Cardiac muscle cell (in vitro differentiated cells and primary cell): ENCODE measurements at regions not wholly inside any gene's neighbourhood (a gene's known extent, or its start where the extent isn't known, plus 50 kb on each side); places are given as distances from the start of the nearest gene placed in this dataset.

Experiments
- DNase-seq, 2 donors: peaks; one replicate each; pipeline versions ENCODE4 v3.0.0 to v3.0.0-alpha.2; 2010 to 2017; ENCODE audit warnings: low read depth in 1 of 2, low spot score in 1 of 2
- H3K27ac ChIP-seq: fragments of 200-600 bp; sonication (generic); 2 replicates; pipeline ENCODE4 v1.5.1; 2016
- H3K27me3 ChIP-seq: fragments of 200-600 bp; sonication (generic); 2 replicates; pipeline ENCODE4 v1.6.0; 2016; ENCODE audit warnings: control low read depth
- H3K36me3 ChIP-seq: fragments of 200-600 bp; sonication (generic); 2 replicates; pipeline ENCODE4 v1.5.1; 2016; ENCODE audit warnings: control low read depth
- H3K4me1 ChIP-seq: fragments of 200-600 bp; sonication (generic); 2 replicates; pipeline ENCODE4 v1.8.1; 2017; ENCODE audit warnings: low read depth, mild to moderate bottlenecking, mixed run types
- H3K4me3 ChIP-seq: fragments of 200-600 bp; sonication (generic); 2 replicates; pipeline ENCODE4 v1.5.1; 2016; ENCODE audit warnings: mild to moderate bottlenecking
- H3K9me3 ChIP-seq: fragments of 200-600 bp; sonication (generic); 2 replicates; pipeline ENCODE4 v1.5.1; 2017; ENCODE audit warnings: low read depth, mild to moderate bottlenecking, control low read depth
- CTCF ChIP-seq: IDR thresholded peaks from 2 replicates; pipeline ENCODE4 v1.5.1; 2012; ENCODE audit warnings: low read depth, mild to moderate bottlenecking, low read length

- H3K4me3 ChIP-seq: no peak overlapping the region
- H3K27ac ChIP-seq: no peak overlapping the region
- no peak for DNase-seq
- no peaks in the 10 kb centered on the region for H3K27me3 ChIP-seq
- no peaks in the 10 kb centered on the region for H3K9me3 ChIP-seq
- no peak for TF ChIP-seq CTCF
- H3K36me3 ChIP-seq: no peaks in the 10 kb centered on the region
- no peaks in the 10 kb centered on the region for H3K4me1 ChIP-seq
Observed at GRCh38 chr7:98531717-98532116, 85.4 kb upstream of the NPTX2 start.

- DNase-seq: no peak
- no peak overlapping the region for H3K27ac ChIP-seq
- no peaks in the 10 kb centered on the region for H3K36me3 ChIP-seq
- no peaks in the 10 kb centered on the region for H3K4me1 ChIP-seq
- H3K4me3 ChIP-seq: no peak overlapping the region
- no peaks in the 10 kb centered on the region for H3K9me3 ChIP-seq
- no peaks in the 10 kb centered on the region for H3K27me3 ChIP-seq
- no peak for TF ChIP-seq CTCF
Observed at GRCh38 chr7:98528079-98528478, 89.0 kb upstream of the NPTX2 start.

GRCh38 chr7:98526059-98526458 lies 91.0 kb upstream of the NPTX2 start:
- Histone ChIP-seq H3K27me3 (no peaks in the 10 kb centered on the region), H3K36me3 (no peaks in the 10 kb centered on the region), H3K27ac (no peak overlapping the region), H3K9me3 (no peaks in the 10 kb centered on the region), H3K4me1 (no peaks in the 10 kb centered on the region), H3K4me3 (no peak overlapping the region)
- TF ChIP-seq CTCF: no peak
- DNase-seq: no peak

GRCh38 chr7:98521089-98521692 lies 95.9 kb upstream of the NPTX2 start:
- H3K27me3 ChIP-seq: no peaks in the 10 kb centered on the region
- no peak for TF ChIP-seq CTCF
- no peaks in the 10 kb centered on the region for H3K4me1 ChIP-seq
- no peak for DNase-seq
- no peak overlapping the region for H3K27ac ChIP-seq
- no peaks in the 10 kb centered on the region for H3K9me3 ChIP-seq
- no peaks in the 10 kb centered on the region for H3K36me3 ChIP-seq
- no peak overlapping the region for H3K4me3 ChIP-seq

GRCh38 chr7:98520356-98520951 lies 96.6 kb upstream of the NPTX2 start:
- no peaks in the 10 kb centered on the region for H3K4me1 ChIP-seq
- DNase-seq: no peak
- H3K27ac ChIP-seq: no peak overlapping the region
- H3K27me3 ChIP-seq: no peaks in the 10 kb centered on the region
- no peaks in the 10 kb centered on the region for H3K36me3 ChIP-seq
- no peak for TF ChIP-seq CTCF
- H3K9me3 ChIP-seq: no peaks in the 10 kb centered on the region
- H3K4me3 ChIP-seq: no peak overlapping the region
